HEK293T (cell line): ENCODE measurements at regions not wholly inside any gene's neighbourhood (a gene's known extent, or its start where the extent isn't known, plus 50 kb on each side); places are given as distances from the start of the nearest gene placed in this dataset.
A peak's percentile ranks its signal among the peaks of the same experiment; 100 is the strongest.

Source experiments
- CTCF ChIA-PET: fragments of 350-600 bp; formaldehyde crosslinking; extraction: SDS; loops from one replicate; lab custom pipeline; 2021; ENCODE audit warnings: antibody characterized with exemption, inconsistent platforms; lab: Yijun Ruan, JAX
- POLR2A ChIA-PET: fragments of 350-600 bp; formaldehyde crosslinking; extraction: SDS; loops from one replicate; lab custom pipeline; 2020; ENCODE audit warnings: antibody characterized with exemption, inconsistent platforms; lab: Yijun Ruan, JAX
- DNase-seq: peaks from one replicate; pipeline ENCODE4 v3.0.0; 2012; ENCODE audit warnings: mixed read lengths; ENCODE audit errors: extremely low spot score
- ARNT ChIP-seq: fragments of 450-650 bp; IDR thresholded peaks from 2 replicates; pipeline ENCODE4 v1.6.1; 2017; ENCODE audit warnings: mild to moderate bottlenecking
- BHLHE40 ChIP-seq: fragments of 450-650 bp; IDR thresholded peaks from 2 replicates; pipeline ENCODE4 v1.6.1; 2016; ENCODE audit warnings: mild to moderate bottlenecking, moderate library complexity, borderline replicate concordance
- CTBP1 ChIP-seq: fragments of 450-650 bp; IDR thresholded peaks from 2 replicates; pipeline ENCODE4 v1.6.1; 2016; ENCODE audit warnings: borderline replicate concordance
- ELF4 ChIP-seq: fragments of 450-650 bp; IDR thresholded peaks from 2 replicates; pipeline ENCODE4 v1.6.1; 2017; ENCODE audit warnings: antibody characterized with exemption
- FOXA1 ChIP-seq: fragments of 450-650 bp; IDR thresholded peaks from 2 replicates; pipeline ENCODE4 v1.6.1; 2016; ENCODE audit warnings: mild to moderate bottlenecking
- FOXK2 ChIP-seq: fragments of 450-650 bp; IDR thresholded peaks from 2 replicates; pipeline ENCODE4 v1.6.1; 2016; ENCODE audit warnings: mild to moderate bottlenecking
- FOXM1 ChIP-seq: fragments of 450-650 bp; IDR thresholded peaks from 2 replicates; pipeline ENCODE4 v1.6.1; 2017; ENCODE audit warnings: mild to moderate bottlenecking, borderline replicate concordance
- HDGF ChIP-seq: fragments of 450-650 bp; IDR thresholded peaks from 2 replicates; pipeline ENCODE4 v1.6.1; 2017; ENCODE audit warnings: antibody characterized with exemption, borderline replicate concordance
- L3MBTL2 ChIP-seq: fragments of 450-650 bp; conservative IDR thresholded peaks from 2 replicates; pipeline ENCODE4 v1.6.1; 2016; ENCODE audit warnings: mild to moderate bottlenecking
- LEF1 ChIP-seq: fragments of 450-650 bp; IDR thresholded peaks from 2 replicates; pipeline ENCODE4 v1.6.1; 2017; ENCODE audit warnings: mild to moderate bottlenecking, borderline replicate concordance
- NFRKB ChIP-seq: fragments of 450-650 bp; IDR thresholded peaks from 2 replicates; pipeline ENCODE4 v1.6.1; 2016; ENCODE audit warnings: mild to moderate bottlenecking, moderate library complexity
- SP1 ChIP-seq: fragments of 450-650 bp; IDR thresholded peaks from 2 replicates; pipeline ENCODE4 v1.6.1; 2017
- SUZ12 ChIP-seq: fragments of 450-650 bp; IDR thresholded peaks from 2 replicates; pipeline ENCODE4 v1.6.1; 2016; ENCODE audit warnings: mild to moderate bottlenecking
- TARDBP ChIP-seq: fragments of 450-650 bp; IDR thresholded peaks from 2 replicates; pipeline ENCODE4 v1.6.1; 2016
- ZNF384 ChIP-seq: fragments of 450-650 bp; IDR thresholded peaks from 2 replicates; pipeline ENCODE4 v1.6.1; 2016
- TF ChIP-seq, protein P1 (sequence below): fragments of 450-650 bp; IDR thresholded peaks from 2 replicates; pipeline ENCODE4 v1.6.1; 2016

DNA sequence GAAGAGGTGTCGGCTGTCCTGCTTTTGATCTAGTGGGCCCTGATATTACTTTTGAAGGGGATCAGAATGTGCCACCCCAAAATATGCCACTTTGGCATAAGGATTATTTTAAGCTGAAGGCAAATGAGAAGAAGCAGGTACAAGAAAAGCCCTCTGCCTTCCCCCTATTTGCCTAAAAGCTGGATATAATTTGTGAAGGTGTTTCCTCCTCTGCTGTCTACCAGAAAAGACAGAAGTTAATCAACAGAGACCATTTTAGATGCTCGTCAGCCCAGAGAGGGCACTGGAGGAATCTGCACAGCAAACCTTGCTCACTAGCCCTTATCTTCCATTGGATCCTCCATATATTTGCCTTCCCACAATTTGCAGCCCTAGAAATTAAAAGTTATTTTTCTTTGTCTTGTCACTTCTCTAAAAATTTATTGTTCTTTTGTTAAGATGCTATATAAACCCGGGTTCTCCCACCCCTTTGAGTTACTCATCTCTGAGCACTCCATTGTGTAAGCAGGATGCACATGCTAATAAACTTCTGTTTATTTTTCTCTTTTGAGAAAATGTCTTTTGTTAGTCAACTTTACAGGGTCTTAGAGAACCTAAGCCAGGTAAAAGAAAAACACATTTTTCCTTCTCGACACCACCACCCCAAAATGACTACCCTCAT lies 163.2 kb upstream of the SLC1A4 start:
- POLR2A ChIA-PET: no interaction called here
- CTCF ChIA-PET: no interaction called here
- no peak for DNase-seq
- TF ChIP-seq SUZ12 (no peak), L3MBTL2 (no peak), CTBP1 (no peak), LEF1 (no peak), ELF4 (no peak), NFRKB (no peak), BHLHE40 (no peak), ARNT (no peak), ZNF384 (no peak), TARDBP (no peak), FOXK2 (no peak), SP1 (no peak), FOXM1 (no peak), HDGF (no peak), FOXA1 (no peak)
- TF ChIP-seq, protein P1, sequence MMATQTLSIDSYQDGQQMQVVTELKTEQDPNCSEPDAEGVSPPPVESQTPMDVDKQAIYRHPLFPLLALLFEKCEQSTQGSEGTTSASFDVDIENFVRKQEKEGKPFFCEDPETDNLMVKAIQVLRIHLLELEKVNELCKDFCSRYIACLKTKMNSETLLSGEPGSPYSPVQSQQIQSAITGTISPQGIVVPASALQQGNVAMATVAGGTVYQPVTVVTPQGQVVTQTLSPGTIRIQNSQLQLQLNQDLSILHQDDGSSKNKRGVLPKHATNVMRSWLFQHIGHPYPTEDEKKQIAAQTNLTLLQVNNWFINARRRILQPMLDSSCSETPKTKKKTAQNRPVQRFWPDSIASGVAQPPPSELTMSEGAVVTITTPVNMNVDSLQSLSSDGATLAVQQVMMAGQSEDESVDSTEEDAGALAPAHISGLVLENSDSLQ: no peak

DNA sequence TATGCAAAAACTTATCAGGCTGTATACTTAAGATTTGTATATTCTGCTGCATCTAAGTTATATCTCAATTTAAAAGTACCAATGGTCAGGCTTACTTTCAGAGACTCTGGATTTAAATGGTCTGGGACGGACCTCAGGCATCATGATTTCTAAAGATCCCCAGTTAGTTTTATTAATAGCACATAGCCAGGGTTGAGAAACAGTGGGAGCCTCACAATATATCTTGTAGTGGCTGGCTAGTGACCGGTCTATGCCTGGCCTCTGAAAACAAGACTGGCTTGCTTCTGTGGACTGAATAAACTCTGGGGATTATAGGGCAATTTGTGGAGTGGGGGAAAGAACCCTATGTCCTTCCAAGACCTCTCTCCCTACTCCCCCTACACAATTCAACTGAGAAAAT lies 162.5 kb upstream of the SLC1A4 start:
- TF ChIP-seq TARDBP (no peak), ELF4 (no peak), ARNT (no peak), L3MBTL2 (no peak), FOXA1 (no peak), HDGF (no peak), SUZ12 (no peak), ZNF384 (no peak), LEF1 (no peak), SP1 (no peak), FOXM1 (no peak), BHLHE40 (no peak), NFRKB (no peak), FOXK2 (no peak), CTBP1 (no peak)
- TF ChIP-seq, protein P1: no peak
- ChIA-PET POLR2A (no interaction called here), CTCF (no interaction called here)
- no peak for DNase-seq

DNA sequence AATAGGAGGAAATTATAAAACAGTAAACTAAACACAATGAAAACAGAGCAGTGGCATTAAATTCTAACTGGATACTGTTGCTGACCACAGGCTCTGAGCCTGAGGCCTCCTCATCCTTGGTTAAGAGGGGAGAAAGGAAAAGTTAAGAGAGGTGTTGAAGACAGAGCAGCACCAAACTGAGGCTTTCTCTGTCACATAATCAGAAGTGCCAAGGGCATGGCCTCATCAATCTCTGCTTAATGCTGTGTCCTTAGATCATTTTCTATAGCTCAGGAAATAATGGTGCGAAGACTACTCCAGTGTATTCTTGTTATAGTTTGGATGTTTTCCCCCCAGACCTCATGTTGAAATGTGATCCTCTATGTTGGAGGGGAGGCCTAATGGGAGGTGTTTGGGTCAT lies 160.9 kb upstream of the SLC1A4 start:
- no peak for DNase-seq
- TF ChIP-seq BHLHE40: no peak
- no peak for TF ChIP-seq ARNT
- no peak for TF ChIP-seq TARDBP
- no peak for TF ChIP-seq FOXM1
- TF ChIP-seq ZNF384: no peak
- TF ChIP-seq, protein P1: no peak
- no peak for TF ChIP-seq ELF4
- no peak for TF ChIP-seq HDGF
- TF ChIP-seq SP1: no peak
- no peak for TF ChIP-seq CTBP1
- no peak for TF ChIP-seq FOXA1
- no peak for TF ChIP-seq LEF1
- TF ChIP-seq NFRKB: no peak
- no peak for TF ChIP-seq FOXK2
- TF ChIP-seq L3MBTL2: no peak
- TF ChIP-seq SUZ12: no peak
- ChIA-PET CTCF (no interaction called here), POLR2A (no interaction called here)

DNA sequence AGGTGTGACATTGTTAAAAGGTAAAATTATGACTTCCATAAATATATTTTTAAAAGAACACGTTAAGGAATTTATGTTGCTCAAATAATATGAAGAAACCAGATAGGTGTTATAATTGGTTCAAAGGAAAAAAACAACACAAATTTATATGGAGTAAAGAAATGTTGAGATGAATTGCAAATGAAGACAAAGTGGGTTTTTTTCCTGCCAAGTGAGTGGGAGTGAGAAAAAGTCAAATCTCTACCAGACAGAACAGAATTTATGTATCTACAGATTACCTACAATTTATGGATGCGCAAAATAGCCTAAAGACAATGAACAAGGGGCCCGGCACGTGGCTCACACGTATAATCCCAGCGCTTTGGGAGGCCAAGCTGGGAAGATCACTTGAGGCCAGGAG lies 159.7 kb upstream of the SLC1A4 start:
- ChIA-PET CTCF (no interaction called here), POLR2A (interaction anchor here (1.3 to 2.4 kb wide), 2 partner anchors 78 to 176 kb away, joined by 4 to 8 read pairs; partner anchors contain the start of gene SERTAD2)
- TF ChIP-seq NFRKB (no peak), ARNT (no peak), BHLHE40 (no peak), TARDBP (no peak), FOXA1 (no peak), HDGF (no peak), ELF4 (no peak), LEF1 (no peak), CTBP1 (no peak), L3MBTL2 (no peak), FOXM1 (no peak), SP1 (no peak), FOXK2 (no peak)
- TF ChIP-seq, protein P1: no peak
- DNase-seq: no peak

DNA sequence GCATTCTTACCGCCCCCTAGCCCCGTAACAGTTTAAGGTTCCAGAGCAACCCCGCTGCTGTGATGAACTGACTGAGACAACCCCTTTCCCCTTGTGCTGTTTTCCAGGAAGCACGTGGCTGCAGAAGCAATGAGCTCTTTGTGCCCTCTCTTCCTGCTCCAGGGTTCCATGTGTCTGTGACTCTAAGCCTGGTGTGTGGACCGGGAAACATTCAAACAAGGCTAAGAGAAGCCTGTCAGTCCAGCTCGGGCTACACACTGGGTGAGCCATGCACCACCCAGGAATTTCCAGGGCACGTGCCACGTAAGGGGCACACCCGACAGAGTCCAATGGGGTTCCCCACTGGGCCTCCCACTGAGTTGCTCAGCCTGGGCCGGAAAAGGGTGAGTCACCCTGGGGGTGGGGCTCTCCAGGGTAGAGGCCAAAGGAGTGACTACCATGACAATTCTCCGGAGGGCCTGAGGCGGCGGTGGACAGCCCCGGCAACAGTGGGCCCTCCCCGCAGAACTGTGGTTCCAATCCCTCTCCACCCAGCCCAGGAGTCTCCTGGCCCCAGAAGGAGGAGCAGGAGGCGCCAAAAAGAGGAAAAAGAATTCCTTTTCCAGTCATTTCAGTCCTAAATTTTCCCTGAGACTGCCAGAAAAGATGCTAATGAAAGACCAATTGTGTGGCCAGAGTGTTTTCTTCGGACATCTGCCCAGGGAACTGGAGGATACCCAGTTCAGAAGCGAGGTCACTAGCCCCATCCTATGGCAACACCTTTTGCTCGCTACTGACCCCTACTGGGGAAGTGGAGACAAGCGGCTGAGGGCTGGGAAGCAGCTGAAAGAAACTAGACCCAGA lies 157.8 kb upstream of the SLC1A4 start:
- ChIA-PET POLR2A (interaction anchor here (1.0 to 2.4 kb wide), 5 partner anchors 28 to 179 kb away, joined by 3 to 8 read pairs (median 4); partner anchors contain the start of gene SERTAD2), CTCF (interaction anchor here (0.5 to 1.6 kb wide), 9 partner anchors 9 to 179 kb away, joined by 3 to 5 read pairs (median 3); partner anchors contain the start of gene SERTAD2)
- DNase-seq: peak; percentile 80
- TF ChIP-seq FOXM1: no peak
- peak; percentile 26; the same call in 1 of the 2 replicates for TF ChIP-seq L3MBTL2
